ENCODE measurements at regions not wholly inside any gene's neighbourhood (a gene's known extent, or its start where the extent isn't known, plus 50 kb on each side); places are given as distances from the start of the nearest gene placed in this dataset.

- TF ChIP-seq FOXK2 (IDR thresholded peaks at IDR 0.05) (no peak), SUZ12 (IDR thresholded peaks at IDR 0.05) (no peak), BHLHE40 (IDR thresholded peaks at IDR 0.05; ENCODE audit: borderline replicate concordance) (no peak), PKNOX1 (IDR thresholded peaks at IDR 0.05) (no peak), SP1 (IDR thresholded peaks at IDR 0.05) (no peak), L3MBTL2 (conservative IDR thresholded peaks at IDR 0.05) (no peak), ZNF384 (IDR thresholded peaks at IDR 0.05) (no peak), FOXM1 (IDR thresholded peaks at IDR 0.05; ENCODE audit: borderline replicate concordance) (no peak), FOXA1 (IDR thresholded peaks at IDR 0.05) (no peak), ELF4 (IDR thresholded peaks at IDR 0.05) (no peak), ARNT (IDR thresholded peaks at IDR 0.05) (no peak), LEF1 (IDR thresholded peaks at IDR 0.05; ENCODE audit: borderline replicate concordance) (no peak)
Observed at GRCh38 chr6:71181565-71181964, 107.0 kb upstream of the OGFRL1 start.
